Testis (tissue), 2 donors: ENCODE measurements at regions not wholly inside any gene's neighbourhood (a gene's known extent, or its start where the extent isn't known, plus 50 kb on each side); places are given as distances from the start of the nearest gene placed in this dataset.

Experiments
- CTCF ChIP-seq, 3 experiments: fragments of 450-650 bp in 2 of 3; fragments of 200-600 bp in 1 of 3; sonication (generic) in 1 of 3; IDR thresholded peaks; one replicate each; pipeline ENCODE4 v1.5.1; 2016 to 2019; ENCODE audit warnings: antibody characterized with exemption in 3 of 3, mild to moderate bottlenecking in 2 of 3, moderate library complexity in 1 of 3
- POLR2A ChIP-seq: fragments of 450-650 bp; IDR thresholded peaks from one replicate; pipeline ENCODE4 v1.6.1; 2017; ENCODE audit warnings: antibody characterized with exemption, mild to moderate bottlenecking, moderate library complexity

DNA sequence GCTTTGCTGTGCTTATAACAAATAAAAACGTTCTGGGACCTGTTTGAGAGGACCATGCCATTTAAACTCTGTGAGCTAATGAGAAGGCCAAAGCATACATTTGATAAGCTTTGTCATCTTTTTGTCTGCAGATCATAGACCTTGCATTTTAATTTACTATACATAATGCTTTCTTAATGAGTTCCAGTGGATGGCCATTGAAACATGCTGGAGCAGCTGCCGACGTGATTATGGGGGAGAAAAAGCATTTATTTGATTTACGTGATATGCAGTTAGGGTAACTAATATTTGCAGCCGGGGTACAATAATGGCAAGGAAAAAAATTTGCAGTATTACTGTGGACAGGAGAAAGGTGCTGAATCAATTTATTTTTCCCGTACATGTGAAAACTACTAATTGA is 240.2 kb downstream of the FAT3 start:
- TF ChIP-seq CTCF (IDR thresholded peaks at IDR 0.05) (no peak), POLR2A (no peak)
